SK-N-SH (cell line): ENCODE measurements at regions not wholly inside any gene's neighbourhood (a gene's known extent, or its start where the extent isn't known, plus 50 kb on each side); places are given as distances from the start of the nearest gene placed in this dataset.

Experiments used
- CTCF ChIP-seq: fragments of 200-600 bp; sonication (generic); IDR thresholded peaks from 2 replicates; pipeline ENCODE4 v1.6.1; 2017; ENCODE audit warnings: antibody characterized with exemption, mild to moderate bottlenecking, moderate library complexity
- ELF1 ChIP-seq: IDR thresholded peaks from 2 replicates; pipeline ENCODE4 v1.4.0; 2012
- FOXM1 ChIP-seq: IDR thresholded peaks from 2 replicates; pipeline ENCODE4 v1.4.0; 2012; ENCODE audit warnings: low read depth, mild to moderate bottlenecking
- MXI1 ChIP-seq: IDR thresholded peaks from 2 replicates; pipeline ENCODE4 v1.6.1; 2012; ENCODE audit warnings: mild to moderate bottlenecking, low read depth, low read length, improper control_type of control experiment
- REST ChIP-seq: IDR thresholded peaks from 2 replicates; pipeline ENCODE4 v1.6.1; 2012; ENCODE audit warnings: mild to moderate bottlenecking, low read depth, low read length, moderate library complexity
- TAF1 ChIP-seq: IDR thresholded peaks from 2 replicates; pipeline ENCODE4 v1.6.1; 2012; ENCODE audit warnings: low read depth, mild to moderate bottlenecking, low read length, moderate library complexity, borderline replicate concordance
- TCF12 ChIP-seq: IDR thresholded peaks from 2 replicates; pipeline ENCODE4 v1.4.0; 2012
- ZBTB33 ChIP-seq: IDR thresholded peaks from 2 replicates; pipeline ENCODE4 v1.4.0; 2012; ENCODE audit warnings: low read depth, borderline replicate concordance

GRCh38 chr5:89573345-89573744 is 690.4 kb upstream of the MEF2C start:
- no peak for TF ChIP-seq CTCF
- TF ChIP-seq ZBTB33, result no peak
- no peak for TF ChIP-seq TAF1
- no peak for TF ChIP-seq MXI1
- no peak for TF ChIP-seq TCF12
- no peak for TF ChIP-seq ELF1
- no peak for TF ChIP-seq FOXM1
- no peak for TF ChIP-seq REST
